ENCODE measurements at regions not wholly inside any gene's neighbourhood (a gene's known extent, or its start where the extent isn't known, plus 50 kb on each side); places are given as distances from the start of the nearest gene placed in this dataset.

DNA sequence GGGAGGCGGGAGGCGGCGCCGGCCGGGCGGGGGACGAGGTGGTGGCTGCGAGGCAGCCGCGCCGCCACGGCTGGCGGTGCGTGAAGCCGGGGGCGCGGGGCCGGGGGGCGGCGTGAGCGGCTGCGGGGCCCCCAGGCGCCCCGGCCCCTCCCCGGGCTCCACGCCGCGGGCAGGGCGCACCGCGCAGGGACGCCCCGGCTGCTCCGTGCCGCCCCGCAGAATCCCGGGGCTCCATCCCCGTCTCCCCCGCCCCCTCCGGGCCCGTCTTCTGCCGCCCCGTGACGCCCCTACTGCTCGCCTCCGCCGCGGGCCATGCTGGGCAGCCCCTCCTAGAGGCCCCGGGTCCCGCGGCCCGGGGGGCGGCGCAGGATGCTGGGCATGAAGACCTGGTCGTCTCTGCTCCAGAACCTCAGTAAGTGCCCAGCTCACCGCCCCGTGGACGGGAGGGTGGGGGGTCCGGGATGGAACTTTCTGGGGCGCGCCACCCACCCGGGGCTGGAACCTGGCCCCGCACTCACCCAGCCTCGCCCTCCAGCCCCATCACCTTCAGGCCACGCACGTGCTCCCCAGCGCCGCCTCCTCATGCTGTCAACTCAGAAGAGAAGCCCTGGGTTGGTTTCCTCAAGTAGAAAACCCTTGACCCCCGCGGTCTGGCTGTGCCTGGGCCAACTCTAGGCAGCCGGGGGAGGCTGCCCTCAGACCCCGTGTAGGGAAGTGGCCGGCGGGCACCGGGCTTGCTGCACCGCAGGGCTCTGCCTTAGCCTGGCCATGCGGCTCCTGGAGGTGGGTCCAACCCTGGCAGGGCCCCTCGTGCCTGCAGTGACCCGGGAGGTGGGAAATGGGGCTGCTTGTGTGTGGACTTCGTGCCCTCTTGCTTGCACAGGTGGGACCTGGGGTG, 150.2 kb upstream of the GSE1 start:
- H3K27me3 ChIP-seq (ENCODE audit: insufficient read depth, low read depth): peaks cover 92% of the 10 kb centered on the region
- TF ChIP-seq, protein P1, sequence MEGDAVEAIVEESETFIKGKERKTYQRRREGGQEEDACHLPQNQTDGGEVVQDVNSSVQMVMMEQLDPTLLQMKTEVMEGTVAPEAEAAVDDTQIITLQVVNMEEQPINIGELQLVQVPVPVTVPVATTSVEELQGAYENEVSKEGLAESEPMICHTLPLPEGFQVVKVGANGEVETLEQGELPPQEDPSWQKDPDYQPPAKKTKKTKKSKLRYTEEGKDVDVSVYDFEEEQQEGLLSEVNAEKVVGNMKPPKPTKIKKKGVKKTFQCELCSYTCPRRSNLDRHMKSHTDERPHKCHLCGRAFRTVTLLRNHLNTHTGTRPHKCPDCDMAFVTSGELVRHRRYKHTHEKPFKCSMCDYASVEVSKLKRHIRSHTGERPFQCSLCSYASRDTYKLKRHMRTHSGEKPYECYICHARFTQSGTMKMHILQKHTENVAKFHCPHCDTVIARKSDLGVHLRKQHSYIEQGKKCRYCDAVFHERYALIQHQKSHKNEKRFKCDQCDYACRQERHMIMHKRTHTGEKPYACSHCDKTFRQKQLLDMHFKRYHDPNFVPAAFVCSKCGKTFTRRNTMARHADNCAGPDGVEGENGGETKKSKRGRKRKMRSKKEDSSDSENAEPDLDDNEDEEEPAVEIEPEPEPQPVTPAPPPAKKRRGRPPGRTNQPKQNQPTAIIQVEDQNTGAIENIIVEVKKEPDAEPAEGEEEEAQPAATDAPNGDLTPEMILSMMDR (conservative IDR thresholded peaks at IDR 0.05; ENCODE audit: low read depth, low read length): no peak

DNA sequence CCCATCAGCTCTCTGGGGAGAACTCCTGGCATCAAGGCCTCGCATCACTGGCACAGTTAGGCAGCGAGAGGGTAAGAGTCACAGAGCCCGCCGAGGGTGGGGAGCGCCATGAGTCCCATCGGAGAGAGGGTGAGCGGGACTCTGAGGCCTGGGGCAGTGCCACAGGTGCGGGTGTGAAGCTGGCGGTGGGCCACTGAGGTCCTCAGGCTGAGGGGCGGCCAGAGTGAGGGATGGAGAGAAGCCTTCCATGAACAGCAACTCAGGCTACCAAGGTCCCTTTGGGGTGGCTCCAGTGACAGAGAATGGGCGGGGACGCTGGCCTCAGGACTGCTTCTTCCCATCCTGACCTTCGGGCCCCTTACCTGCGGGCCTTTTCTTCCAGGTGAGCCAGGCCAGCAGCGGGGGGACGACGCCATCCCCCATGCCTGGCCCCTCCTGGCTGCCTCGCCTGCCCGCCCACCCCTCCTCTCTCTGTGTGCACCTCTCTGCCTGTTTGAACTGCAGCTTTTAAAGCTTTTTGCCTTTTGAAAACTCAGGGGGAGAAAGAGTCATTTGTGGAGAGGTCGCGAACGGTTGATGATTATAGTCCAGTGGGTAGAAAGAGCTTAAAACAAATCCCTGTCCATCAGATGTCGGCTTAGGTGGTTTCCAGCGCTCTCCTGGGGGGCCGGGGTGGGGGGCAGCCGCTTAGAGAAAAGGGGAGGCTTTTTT, 149.3 kb upstream of the GSE1 start:
- Histone ChIP-seq H3K27ac (no peak overlapping the region), H3K4me3 (IDR thresholded peaks at IDR 0.05; ENCODE audit: insufficient read depth, low read depth, low read length) (no peak overlapping the region), H4K20me1 (ENCODE audit: insufficient read depth) (no peaks in the 10 kb centered on the region), H3K36me3 (ENCODE audit: insufficient read depth) (no peaks in the 10 kb centered on the region), H3K27me3 (ENCODE audit: insufficient read depth, low read depth) (peaks cover 93% of the 10 kb centered on the region), H3K4me2 (no peak overlapping the region), H2AFZ (ENCODE audit: low read depth) (no peak overlapping the region), H3K9ac (no peak overlapping the region), H3K4me1 (ENCODE audit: low read depth, poor library complexity, severe bottlenecking) (no peaks in the 10 kb centered on the region), H3K79me2 (ENCODE audit: insufficient read depth, low read depth) (no peaks in the 10 kb centered on the region)
- TF ChIP-seq, protein P1 (conservative IDR thresholded peaks at IDR 0.05; ENCODE audit: low read depth, low read length): no peak

More for the DNA sequence above, 150.2 kb upstream of the GSE1 start:
- Histone ChIP-seq H3K9ac (no peak overlapping the region), H3K79me2 (ENCODE audit: insufficient read depth, low read depth) (no peaks in the 10 kb centered on the region), H2AFZ (ENCODE audit: low read depth) (no peak overlapping the region), H3K36me3 (ENCODE audit: insufficient read depth) (no peaks in the 10 kb centered on the region), H3K4me2 (no peak overlapping the region), H3K4me1 (ENCODE audit: low read depth, poor library complexity, severe bottlenecking) (no peaks in the 10 kb centered on the region), H3K4me3 (IDR thresholded peaks at IDR 0.05; ENCODE audit: insufficient read depth, low read depth, low read length) (no peak overlapping the region), H4K20me1 (ENCODE audit: insufficient read depth) (no peaks in the 10 kb centered on the region), H3K27ac (no peak overlapping the region)

DNA sequence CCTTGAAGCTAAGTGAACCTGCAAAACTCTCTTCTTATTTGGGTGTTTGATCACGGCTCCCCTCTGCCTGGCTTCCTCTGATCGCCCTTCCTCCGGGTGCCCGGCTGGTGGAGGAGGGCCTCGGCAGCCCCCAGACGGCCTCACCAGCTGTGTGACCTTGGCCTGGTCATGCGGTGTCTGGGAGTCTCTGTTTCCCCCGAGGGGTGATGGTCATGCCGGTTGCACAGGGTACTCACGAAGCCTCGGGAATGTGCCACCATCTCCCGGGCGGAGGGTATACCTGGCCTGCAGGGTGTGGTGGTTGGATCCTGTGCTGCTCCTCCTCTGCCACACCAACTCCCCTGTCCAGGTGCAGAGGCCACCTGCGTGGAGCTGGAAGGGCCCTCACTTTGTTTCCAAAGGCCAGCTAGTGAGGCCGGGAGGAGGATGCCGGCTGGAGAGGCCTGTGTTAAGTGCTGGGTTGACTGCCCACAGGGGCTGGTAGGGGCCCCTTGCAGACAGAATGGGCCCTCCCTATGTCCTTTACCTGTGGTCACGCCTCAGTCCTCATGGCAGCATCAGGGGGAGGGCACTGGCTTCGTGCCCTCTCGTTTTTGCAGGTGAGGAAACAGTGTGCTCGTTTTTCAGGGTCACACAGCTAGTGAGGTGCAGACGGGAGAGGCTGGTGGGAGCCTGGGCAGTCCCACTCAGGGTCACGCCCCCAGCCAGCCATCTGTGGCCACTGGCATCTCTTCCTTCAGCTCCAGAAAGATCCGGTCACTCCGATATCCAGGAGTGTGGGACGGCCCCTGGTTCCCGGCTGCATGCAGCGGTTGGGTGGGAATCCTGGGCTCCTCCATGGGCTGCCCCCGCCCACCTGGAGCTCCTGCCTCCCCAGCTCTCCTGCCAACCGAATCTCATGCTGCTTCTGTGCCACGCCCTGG, 148.5 kb upstream of the GSE1 start:
- no peaks in the 10 kb centered on the region for H3K79me2 ChIP-seq (ENCODE audit: insufficient read depth, low read depth)
- peaks cover 93% of the 10 kb centered on the region for H3K27me3 ChIP-seq (ENCODE audit: insufficient read depth, low read depth)
- no peaks in the 10 kb centered on the region for H4K20me1 ChIP-seq (ENCODE audit: insufficient read depth)
- TF ChIP-seq, protein P1 (conservative IDR thresholded peaks at IDR 0.05; ENCODE audit: low read depth, low read length): no peak
- no peak overlapping the region for H3K9ac ChIP-seq
- no peak overlapping the region for H3K4me2 ChIP-seq
- no peak overlapping the region for H2AFZ ChIP-seq (ENCODE audit: low read depth)
- H3K27ac ChIP-seq: no peak overlapping the region
- no peaks in the 10 kb centered on the region for H3K36me3 ChIP-seq (ENCODE audit: insufficient read depth)
- no peaks in the 10 kb centered on the region for H3K4me1 ChIP-seq (ENCODE audit: low read depth, poor library complexity, severe bottlenecking)
- H3K4me3 ChIP-seq (IDR thresholded peaks at IDR 0.05; ENCODE audit: insufficient read depth, low read depth, low read length): no peak overlapping the region

Data from KMS-11 (cell line).